LNCaP clone FGC (cell line): ENCODE measurements at regions not wholly inside any gene's neighbourhood (a gene's known extent, or its start where the extent isn't known, plus 50 kb on each side); places are given as distances from the start of the nearest gene placed in this dataset.
A peak's percentile ranks its signal among the peaks of the same experiment; 100 is the strongest.

Source experiments
- DNase-seq: peaks from one replicate; pipeline ENCODE4 v3.0.0-alpha.2; 2011; ENCODE audit warnings: low read depth
- H3K4me3 ChIP-seq: 2 replicates; pipeline ENCODE4 v1.5.1; 2011; ENCODE audit warnings: mild to moderate bottlenecking, low read depth, low read length, control low read depth
- TF ChIP-seq, protein P1 (sequence below): IDR thresholded peaks from 2 replicates; pipeline ENCODE4 v1.5.1; 2012; ENCODE audit warnings: mild to moderate bottlenecking; ENCODE audit not compliant: control insufficient read depth, insufficient read depth; ENCODE audit errors: extremely low read depth

DNA sequence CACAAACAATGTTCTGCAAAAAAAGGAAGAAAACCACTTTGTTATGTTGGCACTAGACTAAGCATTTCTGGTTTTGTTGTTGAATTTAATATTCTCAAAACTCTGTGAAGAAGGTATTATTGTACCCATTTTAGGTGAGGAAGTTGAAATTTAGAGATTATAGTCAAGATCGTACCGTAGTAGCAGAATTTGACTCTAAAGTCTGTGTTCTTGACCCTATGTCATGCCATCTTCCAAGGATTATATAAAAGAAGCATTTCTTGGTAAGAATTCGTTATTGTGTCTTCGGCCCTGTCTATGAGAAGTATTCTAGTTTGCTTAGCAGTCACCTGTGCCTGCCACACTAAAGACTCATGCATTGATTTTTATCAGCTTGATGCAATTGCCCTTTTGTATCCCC lies 104.4 kb upstream of the MAP9 start:
- TF ChIP-seq, protein P1, sequence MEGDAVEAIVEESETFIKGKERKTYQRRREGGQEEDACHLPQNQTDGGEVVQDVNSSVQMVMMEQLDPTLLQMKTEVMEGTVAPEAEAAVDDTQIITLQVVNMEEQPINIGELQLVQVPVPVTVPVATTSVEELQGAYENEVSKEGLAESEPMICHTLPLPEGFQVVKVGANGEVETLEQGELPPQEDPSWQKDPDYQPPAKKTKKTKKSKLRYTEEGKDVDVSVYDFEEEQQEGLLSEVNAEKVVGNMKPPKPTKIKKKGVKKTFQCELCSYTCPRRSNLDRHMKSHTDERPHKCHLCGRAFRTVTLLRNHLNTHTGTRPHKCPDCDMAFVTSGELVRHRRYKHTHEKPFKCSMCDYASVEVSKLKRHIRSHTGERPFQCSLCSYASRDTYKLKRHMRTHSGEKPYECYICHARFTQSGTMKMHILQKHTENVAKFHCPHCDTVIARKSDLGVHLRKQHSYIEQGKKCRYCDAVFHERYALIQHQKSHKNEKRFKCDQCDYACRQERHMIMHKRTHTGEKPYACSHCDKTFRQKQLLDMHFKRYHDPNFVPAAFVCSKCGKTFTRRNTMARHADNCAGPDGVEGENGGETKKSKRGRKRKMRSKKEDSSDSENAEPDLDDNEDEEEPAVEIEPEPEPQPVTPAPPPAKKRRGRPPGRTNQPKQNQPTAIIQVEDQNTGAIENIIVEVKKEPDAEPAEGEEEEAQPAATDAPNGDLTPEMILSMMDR, result no peak
- H3K4me3 ChIP-seq, result no peak overlapping the region
- no peak for DNase-seq

- TF ChIP-seq, protein P1, result no peak
- H3K4me3 ChIP-seq, result no peak overlapping the region
- no peak for DNase-seq
These were observed 103.1 kb upstream of the MAP9 start for GRCh38 chr4:155479835-155480234.

- no peak for DNase-seq
These were observed 101.6 kb upstream of the MAP9 start for GRCh38 chr4:155478336-155478835.

DNA sequence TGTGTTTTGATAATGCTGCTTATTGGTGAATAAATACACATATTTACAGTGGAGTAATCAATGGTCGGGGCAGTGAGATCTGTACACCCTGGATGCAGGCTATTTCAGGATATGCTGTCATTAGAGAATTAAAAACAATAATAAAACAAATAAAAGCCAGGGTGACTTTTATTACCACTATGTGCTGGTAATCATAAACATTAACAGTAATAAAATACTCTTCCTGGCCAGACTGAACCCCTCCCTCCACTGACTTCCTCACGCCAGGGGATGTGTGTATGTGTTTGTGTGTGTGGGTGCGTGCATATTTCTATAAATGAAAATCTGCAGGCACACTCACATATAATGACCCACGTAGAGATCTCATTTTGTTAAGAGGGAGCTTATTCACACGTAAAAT lies 98.0 kb upstream of the MAP9 start:
- DNase-seq, result no peak
- H3K4me3 ChIP-seq, result no peak overlapping the region
- TF ChIP-seq, protein P1, result no peak

More at GRCh38 chr4:155478336-155478835, 101.6 kb upstream of the MAP9 start:
- TF ChIP-seq, protein P1, result no peak
- no peak overlapping the region for H3K4me3 ChIP-seq

GRCh38 chr4:155473420-155474095 lies 96.8 kb upstream of the MAP9 start:
- no peak for DNase-seq
- no peak overlapping the region for H3K4me3 ChIP-seq
- TF ChIP-seq, protein P1, result no peak

DNA sequence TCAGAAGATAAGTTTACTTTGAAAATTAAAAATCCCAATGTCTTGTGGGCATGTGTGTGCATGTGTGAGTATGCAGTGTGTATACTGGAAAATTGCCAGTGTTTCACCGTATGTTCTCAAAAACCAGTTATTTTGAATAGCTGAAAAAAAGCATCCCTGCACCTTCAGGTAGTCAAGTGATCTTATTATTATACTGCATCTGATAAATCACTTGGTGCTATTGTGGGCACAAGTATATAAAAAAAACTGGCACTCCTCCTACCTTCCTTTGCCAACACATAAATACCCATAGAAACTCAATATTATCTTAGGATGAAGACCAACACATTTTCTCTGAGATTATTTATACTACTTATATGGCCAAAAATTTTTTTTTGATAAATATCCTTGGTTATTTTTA lies 91.5 kb upstream of the MAP9 start:
- TF ChIP-seq, protein P1, result no peak
- no peak overlapping the region for H3K4me3 ChIP-seq
- peak; percentile 60 for DNase-seq

- TF ChIP-seq, protein P1, result no peak
- DNase-seq, result no peak
These were observed 73.9 kb upstream of the MAP9 start for GRCh38 chr4:155450676-155451075.

More at GRCh38 chr4:155450676-155451075, 73.9 kb upstream of the MAP9 start:
- no peak overlapping the region for H3K4me3 ChIP-seq
